Tibial nerve (tissue), 4 donors: ENCODE measurements at regions not wholly inside any gene's neighbourhood (a gene's known extent, or its start where the extent isn't known, plus 50 kb on each side); places are given as distances from the start of the nearest gene placed in this dataset.

Source experiments
- DNase-seq, 2 donors: peaks; one replicate each; pipeline ENCODE4 v3.0.0-alpha.2; 2019; ENCODE audit warnings: low spot score in 2 of 2
- H3K27ac ChIP-seq, 4 donors: fragments of 200-600 bp; sonication (generic) in 3 of 4; one replicate each; pipeline ENCODE4 v1.5.1; 2017 to 2019; ENCODE audit warnings: mild to moderate bottlenecking in 1 of 4
- H3K27me3 ChIP-seq, 2 donors: fragments of 200-600 bp; sonication (generic) in 1 of 2; one replicate each; pipeline versions ENCODE4 v1.5.1 to v1.6.0; 2017 to 2019
- H3K36me3 ChIP-seq, 3 donors: fragments of 200-600 bp; sonication (generic); one replicate each; pipeline ENCODE4 v1.5.1; 2018 to 2019
- H3K4me1 ChIP-seq, 4 donors: fragments of 200-600 bp; sonication (generic) in 3 of 4; one replicate each; pipeline ENCODE4 v1.5.1; 2017 to 2019
- H3K4me3 ChIP-seq, 4 donors: fragments of 200-600 bp; sonication (generic) in 3 of 4; one replicate each; pipeline ENCODE4 v1.5.1; 2017 to 2019; ENCODE audit warnings: mild to moderate bottlenecking in 1 of 4, moderate library complexity in 1 of 4
- H3K9me3 ChIP-seq, 4 donors: fragments of 200-600 bp; sonication (generic) in 3 of 4; one replicate each; pipeline ENCODE4 v1.5.1; 2017 to 2019
- CTCF ChIP-seq, 5 experiments: fragments of 200-600 bp in 3 of 5; fragments of 450-650 bp in 2 of 5; sonication (generic) in 3 of 5; IDR thresholded peaks; one replicate each; pipeline ENCODE4 v1.5.1; 2016 to 2019; ENCODE audit warnings: antibody characterized with exemption in 5 of 5, mild to moderate bottlenecking in 3 of 5, moderate library complexity in 2 of 5
- EP300 ChIP-seq, 2 donors: sonication (generic); formaldehyde crosslinking; IDR thresholded peaks; one replicate each; pipeline ENCODE4 v1.6.1; 2017; ENCODE audit warnings: antibody characterized with exemption in 2 of 2, mild to moderate bottlenecking in 1 of 2
- POLR2A ChIP-seq, 2 donors: fragments of 450-650 bp; IDR thresholded peaks; one replicate each; pipeline ENCODE4 v1.6.1; 2017; ENCODE audit warnings: antibody characterized with exemption in 2 of 2, mild to moderate bottlenecking in 2 of 2, moderate library complexity in 2 of 2
- WGBS, 2 donors: methylation state at CpG; one replicate each; pipeline ENCODE4 v1.1.5; 2018; 5-methylcytosine and 5-hydroxymethylcytosine counted together

- no peaks in the 10 kb centered on the region for H3K36me3 ChIP-seq
- H3K27ac ChIP-seq, result no peak overlapping the region
- DNase-seq, result no peak
- no peaks in the 10 kb centered on the region for H3K4me1 ChIP-seq
- WGBS, 2 donors, result 58 to 66% methylated on average over 2 of the region's 2 CpGs
- H3K27me3 ChIP-seq, result no peaks in the 10 kb centered on the region
- no peak overlapping the region for H3K4me3 ChIP-seq
- peaks cover 0 to 12% (median 0%) of the 10 kb centered on the region in 4 donors for H3K9me3 ChIP-seq
- TF ChIP-seq CTCF (IDR thresholded peaks at IDR 0.05), result no peak
- TF ChIP-seq EP300 (IDR thresholded peaks at IDR 0.05), result no peak
- no peak for TF ChIP-seq POLR2A (IDR thresholded peaks at IDR 0.05)
These were observed 410.4 kb downstream of the DSC3 start for GRCh38 chr18:30632071-30632698.

GRCh38 chr18:30625961-30626360 lies 416.6 kb downstream of the DSC3 start:
- no peak overlapping the region for H3K4me3 ChIP-seq
- no peaks in the 10 kb centered on the region for H3K4me1 ChIP-seq
- WGBS, 2 donors, result 90% methylated on average over 3 of the region's 3 CpGs
- TF ChIP-seq POLR2A (IDR thresholded peaks at IDR 0.05) (no peak), CTCF (IDR thresholded peaks at IDR 0.05) (no peak), EP300 (IDR thresholded peaks at IDR 0.05) (no peak)
- peaks cover 0 to 4% (median 0%) of the 10 kb centered on the region in 4 donors for H3K9me3 ChIP-seq
- no peak overlapping the region for H3K27ac ChIP-seq
- DNase-seq, result no peak
- no peaks in the 10 kb centered on the region for H3K36me3 ChIP-seq
- no peaks in the 10 kb centered on the region for H3K27me3 ChIP-seq

GRCh38 chr18:30623401-30624065 lies 419.0 kb downstream of the DSC3 start:
- no peak for TF ChIP-seq POLR2A (IDR thresholded peaks at IDR 0.05)
- TF ChIP-seq CTCF (IDR thresholded peaks at IDR 0.05), result no peak
- TF ChIP-seq EP300 (IDR thresholded peaks at IDR 0.05), result no peak
- no peaks in the 10 kb centered on the region for H3K27me3 ChIP-seq
- no peak for DNase-seq
- 32 to 38% methylated on average over 5 of the region's 5 CpGs for WGBS, 2 donors
- H3K4me3 ChIP-seq, result no peak overlapping the region
- H3K4me1 ChIP-seq, result no peaks in the 10 kb centered on the region
- no peaks in the 10 kb centered on the region for H3K36me3 ChIP-seq
- no peak overlapping the region for H3K27ac ChIP-seq
- H3K9me3 ChIP-seq, result peaks cover 0 to 4% (median 0%) of the 10 kb centered on the region in 4 donors

- 55 to 62% methylated on average over 6 of the region's 6 CpGs for WGBS, 2 donors
These were observed 419.9 kb downstream of the DSC3 start for GRCh38 chr18:30622635-30623034.

More at GRCh38 chr18:30622635-30623034, 419.9 kb downstream of the DSC3 start:
- H3K27me3 ChIP-seq, result no peaks in the 10 kb centered on the region
- no peak overlapping the region for H3K4me3 ChIP-seq
- H3K36me3 ChIP-seq, result no peaks in the 10 kb centered on the region
- no peaks in the 10 kb centered on the region for H3K4me1 ChIP-seq
- H3K9me3 ChIP-seq, result no peaks in the 10 kb centered on the region
- H3K27ac ChIP-seq, result no peak overlapping the region
- no peak for DNase-seq
- TF ChIP-seq EP300 (IDR thresholded peaks at IDR 0.05), result no peak
- no peak for TF ChIP-seq POLR2A (IDR thresholded peaks at IDR 0.05)
- no peak for TF ChIP-seq CTCF (IDR thresholded peaks at IDR 0.05)
